Astrocyte of the spinal cord (primary cell): ENCODE measurements at regions not wholly inside any gene's neighbourhood (a gene's known extent, or its start where the extent isn't known, plus 50 kb on each side); places are given as distances from the start of the nearest gene placed in this dataset.

Experiments
- DNase-seq: peaks from one replicate; pipeline ENCODE4 v3.0.0; 2011; ENCODE audit warnings: low read depth, low spot score
- H3K4me3 ChIP-seq: 2 replicates; pipeline ENCODE4 v1.5.1; 2011; ENCODE audit warnings: low read depth, mild to moderate bottlenecking, low read length, moderate library complexity
- CTCF ChIP-seq: IDR thresholded peaks from 2 replicates; pipeline ENCODE4 v1.5.1; 2012; ENCODE audit warnings: low read depth, mild to moderate bottlenecking, low read length, inconsistent platforms
- in situ Hi-C: cut with HindIII; loops from 2 replicates; pipeline ENCODE4 v1.10.0; 2017; ENCODE audit warnings: low sequenced_read_pairs

- no peak for DNase-seq
- in situ Hi-C loops, result no loop called here
- H3K4me3 ChIP-seq, result no peak overlapping the region
- no peak for TF ChIP-seq CTCF
Measured at GRCh38 chr10:120406376-120406775, 50.7 kb upstream of the PLPP4 start.
